Colonic mucosa (tissue), 4 donors: ENCODE measurements at regions not wholly inside any gene's neighbourhood (a gene's known extent, or its start where the extent isn't known, plus 50 kb on each side); places are given as distances from the start of the nearest gene placed in this dataset.

Experiments used
- DNase-seq: peaks from one replicate; pipeline ENCODE4 v3.0.0-alpha.2; 2020
- H3K27ac ChIP-seq: fragments of 200-600 bp; one replicate; pipeline ENCODE4 v1.8.0; 2021
- H3K27me3 ChIP-seq: fragments of 200-600 bp; one replicate; pipeline ENCODE4 v1.8.0; 2021
- H3K36me3 ChIP-seq: fragments of 200-600 bp; one replicate; pipeline ENCODE4 v1.8.0; 2021
- H3K4me1 ChIP-seq: fragments of 200-600 bp; one replicate; pipeline ENCODE4 v1.8.0; 2021; ENCODE audit warnings: mild to moderate bottlenecking
- H3K4me3 ChIP-seq: fragments of 200-600 bp; one replicate; pipeline ENCODE4 v1.8.0; 2021
- H3K9ac ChIP-seq, 2 donors: one replicate each; pipeline ENCODE4 v1.7.0; 2013; ENCODE audit warnings: control low read depth in 2 of 2, low read depth in 2 of 2, low read length in 2 of 2
- H3K9me3 ChIP-seq: fragments of 200-600 bp; one replicate; pipeline ENCODE4 v1.8.0; 2021
- CTCF ChIP-seq: fragments of 200-600 bp; IDR thresholded peaks from one replicate; pipeline ENCODE4 v1.8.0; 2022; ENCODE audit warnings: antibody characterized with exemption, mild to moderate bottlenecking
- intact Hi-C: fragments of 100-400 bp; cut with DNase I; formaldehyde crosslinking; loops from one replicate; pipeline ENCODE4 v1.14.1; 2022
- donor health status: healthy.
- donor health status: DM: no; HTN: no; CAD: no.
- donor health status: DM: no; HTN: no; CAD: no.

GRCh38 chr2:149920389-149920788 is 332.8 kb upstream of the MMADHC start:
- Histone ChIP-seq H3K9me3 (no peaks in the 10 kb centered on the region), H3K27ac (no peak overlapping the region), H3K9ac (no peak overlapping the region), H3K4me1 (no peaks in the 10 kb centered on the region), H3K4me3 (no peak overlapping the region), H3K36me3 (no peaks in the 10 kb centered on the region), H3K27me3 (no peaks in the 10 kb centered on the region)
- TF ChIP-seq CTCF = no peak
- intact Hi-C loops = no loop called here
- DNase-seq = no peak

GRCh38 chr2:149915151-149915550 is 327.6 kb upstream of the MMADHC start:
- Histone ChIP-seq H3K9ac (no peak overlapping the region), H3K4me1 (no peaks in the 10 kb centered on the region), H3K36me3 (no peaks in the 10 kb centered on the region), H3K27me3 (no peaks in the 10 kb centered on the region), H3K9me3 (no peaks in the 10 kb centered on the region), H3K27ac (no peak overlapping the region), H3K4me3 (no peak overlapping the region)
- DNase-seq = no peak
- no peak for TF ChIP-seq CTCF
- intact Hi-C loops = no loop called here

DNA sequence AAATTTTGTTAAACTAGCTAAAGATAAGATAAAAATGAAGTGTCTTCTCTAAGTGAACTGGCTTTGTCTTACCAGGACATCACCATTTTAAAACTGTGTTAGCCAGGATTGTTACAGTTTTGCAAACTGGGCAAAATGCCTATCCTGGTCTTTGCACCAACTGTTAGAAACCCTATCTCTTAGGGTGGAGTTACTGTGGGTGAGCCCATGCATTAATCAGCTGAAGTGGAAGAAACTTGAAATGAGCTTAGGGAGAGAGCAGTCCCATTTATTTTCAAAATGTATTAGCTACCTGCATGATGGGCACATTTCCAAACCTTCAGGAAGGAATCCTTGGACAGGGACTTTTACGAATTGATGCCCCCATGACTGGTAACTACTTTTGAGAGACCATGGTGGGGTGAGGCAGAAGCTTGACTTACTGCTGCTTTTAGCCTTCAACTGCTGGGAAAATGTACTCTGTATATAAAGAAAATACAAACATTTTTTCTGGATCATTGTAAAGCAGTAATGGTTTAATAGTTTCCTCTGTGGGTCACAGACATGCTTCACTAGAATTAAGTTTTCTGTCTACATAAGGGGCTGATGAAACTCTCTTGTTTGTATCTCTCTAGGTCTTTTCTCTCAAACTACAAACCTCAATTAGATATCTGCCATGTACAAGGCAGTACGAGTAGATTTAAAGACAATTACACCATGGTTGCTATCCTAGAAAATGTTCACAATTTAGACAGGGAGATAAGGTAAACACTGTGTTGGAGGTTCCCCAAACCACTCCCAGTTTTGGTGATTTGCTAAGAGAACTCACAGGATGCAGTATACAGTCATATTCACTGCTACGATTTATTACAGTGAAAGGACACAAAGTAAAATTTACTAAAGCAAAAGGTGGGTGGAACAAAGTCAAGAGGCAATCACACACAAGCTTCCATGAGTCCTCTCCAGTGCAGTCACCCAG is 321.4 kb upstream of the MMADHC start:
- intact Hi-C loops = no loop called here
- TF ChIP-seq CTCF = no peak

DNA sequence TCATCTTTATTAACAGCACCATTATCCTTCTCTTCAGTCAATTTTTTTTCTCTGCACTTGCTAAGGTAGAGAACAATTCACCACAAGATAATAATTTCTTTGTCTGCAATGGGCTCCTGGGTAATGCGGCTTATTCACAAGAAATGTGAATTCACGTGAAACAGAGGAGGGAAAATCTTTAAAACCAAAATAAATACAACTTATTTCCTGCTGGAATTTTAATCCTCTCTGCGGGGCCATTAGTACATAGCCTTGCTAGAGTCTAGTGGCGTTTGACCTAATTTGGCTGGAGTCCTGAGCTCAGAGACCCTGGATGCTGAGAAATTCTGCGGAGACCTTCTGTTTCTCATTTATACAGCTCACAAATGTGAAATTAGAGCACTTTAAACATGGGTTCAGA is 319.3 kb upstream of the MMADHC start:
- Histone ChIP-seq H3K9me3 (no peaks in the 10 kb centered on the region), H3K27me3 (no peaks in the 10 kb centered on the region), H3K4me3 (no peak overlapping the region), H3K36me3 (no peaks in the 10 kb centered on the region), H3K4me1 (no peaks in the 10 kb centered on the region), H3K27ac (no peak overlapping the region), H3K9ac (no peak overlapping the region)
- no peak for TF ChIP-seq CTCF
- DNase-seq = no peak
- intact Hi-C loops = no loop called here

More for the DNA sequence above, 321.4 kb upstream of the MMADHC start:
- no peaks in the 10 kb centered on the region for H3K27me3 ChIP-seq
- H3K4me1 ChIP-seq = no peaks in the 10 kb centered on the region
- no peak for DNase-seq
- no peak overlapping the region for H3K27ac ChIP-seq
- no peak overlapping the region for H3K9ac ChIP-seq
- no peak overlapping the region for H3K4me3 ChIP-seq
- no peaks in the 10 kb centered on the region for H3K9me3 ChIP-seq
- H3K36me3 ChIP-seq = no peaks in the 10 kb centered on the region

DNA sequence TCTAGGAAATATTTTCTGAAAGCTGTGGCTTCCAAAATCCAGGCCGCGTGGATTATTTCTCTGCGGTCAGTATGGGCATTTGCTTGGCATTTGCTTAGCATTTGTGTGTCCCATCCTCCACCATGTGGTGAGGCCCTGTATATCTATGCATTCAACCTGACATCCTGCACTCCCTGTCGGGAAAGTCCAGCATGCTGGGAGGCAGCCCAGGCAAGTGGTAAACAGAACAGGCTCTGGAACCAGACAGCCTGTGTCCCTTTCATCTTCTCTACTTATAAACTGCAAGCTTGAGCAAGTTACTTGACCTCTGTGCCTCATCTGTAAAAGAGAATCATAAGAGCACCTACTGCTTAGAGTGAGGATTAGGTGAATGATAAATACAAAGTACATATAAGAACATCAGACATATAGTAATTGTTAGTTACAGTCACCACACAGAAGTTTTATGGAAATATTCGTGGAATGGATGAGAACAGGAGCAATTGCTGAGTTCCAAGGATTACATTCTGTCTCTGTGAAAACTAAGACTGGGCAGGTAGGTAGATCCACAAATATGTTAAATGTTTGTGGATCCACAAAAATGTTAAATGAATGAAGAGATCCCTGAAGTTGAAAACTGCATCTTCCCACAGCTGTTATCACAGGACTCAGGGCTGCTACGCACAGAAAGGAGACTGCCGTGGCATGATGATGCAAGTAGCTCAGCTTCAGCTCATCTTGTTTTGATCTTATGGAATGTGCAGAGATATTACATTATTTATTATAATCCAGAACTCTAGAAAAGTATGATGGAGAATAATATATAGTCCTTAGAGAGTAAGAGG is 317.0 kb upstream of the MMADHC start:
- Histone ChIP-seq H3K36me3 (no peaks in the 10 kb centered on the region), H3K27me3 (no peaks in the 10 kb centered on the region), H3K9ac (no peak overlapping the region), H3K9me3 (no peaks in the 10 kb centered on the region), H3K27ac (no peak overlapping the region), H3K4me1 (no peaks in the 10 kb centered on the region), H3K4me3 (no peak overlapping the region)
- intact Hi-C loops = no loop called here
- no peak for DNase-seq
- TF ChIP-seq CTCF = no peak
